Cerebellar nuclear complex (tissue), 1 donor: ENCODE measurements at regions not wholly inside any gene's neighbourhood (a gene's known extent, or its start where the extent isn't known, plus 50 kb on each side); places are given as distances from the start of the nearest gene placed in this dataset.
"Not testable (repeated sequence)": the region's sequence is repeated elsewhere in the genome, so short reads cannot be mapped to it uniquely, and the experiment has no call there.

Experiments
- DNase-seq, 2 experiments: peaks; one replicate each; lab custom pipeline; 2025; lab: John Stamatoyannopoulos, UW

- not testable (repeated sequence) for DNase-seq
These were observed 86.9 kb upstream of the FZD7 start for GRCh38 chr2:201946746-201947145.

- no peak for DNase-seq
These were observed 86.4 kb upstream of the FZD7 start for GRCh38 chr2:201947287-201947686.

GRCh38 chr2:201949181-201949926, 84.3 kb upstream of the FZD7 start:
- DNase-seq: no peak

- DNase-seq: no peak
These were observed 83.8 kb upstream of the FZD7 start for GRCh38 chr2:201949927-201950246.

- DNase-seq: no peak
These were observed 83.0 kb upstream of the FZD7 start for GRCh38 chr2:201950606-201951005.

- no peak for DNase-seq
These were observed 81.5 kb upstream of the FZD7 start for GRCh38 chr2:201952187-201952586.

GRCh38 chr2:201953396-201953795, 80.3 kb upstream of the FZD7 start:
- DNase-seq: no peak

- DNase-seq: no peak
These were observed 79.8 kb upstream of the FZD7 start for GRCh38 chr2:201953880-201954279.

GRCh38 chr2:201955231-201955630, 78.4 kb upstream of the FZD7 start:
- no peak for DNase-seq

- DNase-seq: peak; percentile 26 to 44
These were observed 77.9 kb upstream of the FZD7 start for GRCh38 chr2:201955702-201956141.

GRCh38 chr2:201956361-201956760, 77.3 kb upstream of the FZD7 start:
- no peak for DNase-seq

- DNase-seq: no peak
These were observed 76.6 kb upstream of the FZD7 start for GRCh38 chr2:201957091-201957490.

GRCh38 chr2:201959198-201959597, 74.5 kb upstream of the FZD7 start:
- DNase-seq: no peak

GRCh38 chr2:201959626-201960025, 74.0 kb upstream of the FZD7 start:
- DNase-seq: no peak

- no peak for DNase-seq
These were observed 73.3 kb upstream of the FZD7 start for GRCh38 chr2:201960305-201960704.

GRCh38 chr2:201961401-201961800, 72.3 kb upstream of the FZD7 start:
- DNase-seq: no peak

- no peak for DNase-seq
These were observed 70.7 kb upstream of the FZD7 start for GRCh38 chr2:201962774-201963562.

GRCh38 chr2:201964011-201964410, 69.6 kb upstream of the FZD7 start:
- DNase-seq: no peak

GRCh38 chr2:201964631-201965206, 68.9 kb upstream of the FZD7 start:
- DNase-seq: peak in 1 of 2 experiments; percentile 44

GRCh38 chr2:201965550-201965949, 68.1 kb upstream of the FZD7 start:
- DNase-seq: no peak

GRCh38 chr2:201966691-201967438, 66.8 kb upstream of the FZD7 start:
- DNase-seq: peak; percentile 59 to 92

GRCh38 chr2:201968050-201968449, 65.6 kb upstream of the FZD7 start:
- DNase-seq: no peak
